Fibroblast of villous mesenchyme (primary cell): ENCODE measurements at regions not wholly inside any gene's neighbourhood (a gene's known extent, or its start where the extent isn't known, plus 50 kb on each side); places are given as distances from the start of the nearest gene placed in this dataset.

Source experiments
- DNase-seq: peaks from one replicate; pipeline ENCODE4 v3.0.0-alpha.2; 2010; ENCODE audit warnings: low read depth
- H3K4me3 ChIP-seq: 2 replicates; pipeline ENCODE4 v1.5.1; 2011; ENCODE audit warnings: low read depth, mild to moderate bottlenecking, low read length
- CTCF ChIP-seq: IDR thresholded peaks from 2 replicates; pipeline ENCODE4 v1.5.1; 2012; ENCODE audit warnings: low read depth, mild to moderate bottlenecking, low read length; ENCODE audit not compliant: insufficient read depth

- DNase-seq, result peak; percentile 22
- no peak overlapping the region for H3K4me3 ChIP-seq
- peak; percentile 63 for TF ChIP-seq CTCF
Measured at GRCh38 chr7:124276005-124276622, 243.2 kb upstream of the TMEM229A start.

- no peak for DNase-seq
- H3K4me3 ChIP-seq, result no peak overlapping the region
- no peak for TF ChIP-seq CTCF
Measured at GRCh38 chr7:124275411-124275810, 242.5 kb upstream of the TMEM229A start.

- DNase-seq, result no peak
- no peak for TF ChIP-seq CTCF
- no peak overlapping the region for H3K4me3 ChIP-seq
Measured at GRCh38 chr7:124269774-124270173, 236.9 kb upstream of the TMEM229A start.

GRCh38 chr7:124267154-124267553 lies 234.3 kb upstream of the TMEM229A start:
- DNase-seq, result no peak
- no peak for TF ChIP-seq CTCF
- no peak overlapping the region for H3K4me3 ChIP-seq

- DNase-seq, result peak; percentile 33
- TF ChIP-seq CTCF, result no peak
- no peak overlapping the region for H3K4me3 ChIP-seq
Measured at GRCh38 chr7:124263232-124263827, 230.5 kb upstream of the TMEM229A start.

- TF ChIP-seq CTCF, result no peak
- no peak for DNase-seq
- no peak overlapping the region for H3K4me3 ChIP-seq
Measured at GRCh38 chr7:124261710-124262109, 228.8 kb upstream of the TMEM229A start.

GRCh38 chr7:124257638-124258308 lies 224.9 kb upstream of the TMEM229A start:
- DNase-seq, result no peak
- no peak for TF ChIP-seq CTCF
- H3K4me3 ChIP-seq, result no peak overlapping the region
